LNCaP clone FGC (cell line): ENCODE measurements at regions not wholly inside any gene's neighbourhood (a gene's known extent, or its start where the extent isn't known, plus 50 kb on each side); places are given as distances from the start of the nearest gene placed in this dataset.

Experiments
- DNase-seq: peaks from one replicate; pipeline ENCODE4 v3.0.0-alpha.2; 2011; ENCODE audit warnings: low read depth
- H3K4me3 ChIP-seq: 2 replicates; pipeline ENCODE4 v1.5.1; 2011; ENCODE audit warnings: mild to moderate bottlenecking, low read depth, low read length, control low read depth
- CTCF ChIP-seq: IDR thresholded peaks from 2 replicates; pipeline ENCODE4 v1.5.1; 2012; ENCODE audit warnings: mild to moderate bottlenecking; ENCODE audit not compliant: control insufficient read depth, insufficient read depth; ENCODE audit errors: extremely low read depth

GRCh38 chr20:48326434-48326691 lies 501.4 kb downstream of the PREX1 start:
- no peak for DNase-seq
- TF ChIP-seq CTCF: no peak
- H3K4me3 ChIP-seq: no peak overlapping the region

GRCh38 chr20:48325656-48326433 lies 502.0 kb downstream of the PREX1 start:
- H3K4me3 ChIP-seq: no peak overlapping the region
- no peak for TF ChIP-seq CTCF
- DNase-seq: no peak

- no peak for DNase-seq
- no peak overlapping the region for H3K4me3 ChIP-seq
- TF ChIP-seq CTCF: no peak
These were observed 503.1 kb downstream of the PREX1 start for GRCh38 chr20:48324744-48325143.

GRCh38 chr20:48321271-48321670 lies 506.5 kb downstream of the PREX1 start:
- no peak for DNase-seq
- H3K4me3 ChIP-seq: no peak overlapping the region
- TF ChIP-seq CTCF: no peak

- DNase-seq: no peak
- no peak for TF ChIP-seq CTCF
- no peak overlapping the region for H3K4me3 ChIP-seq
These were observed 507.7 kb downstream of the PREX1 start for GRCh38 chr20:48319943-48320584.

GRCh38 chr20:48317578-48317977 lies 510.2 kb downstream of the PREX1 start:
- H3K4me3 ChIP-seq: no peak overlapping the region
- TF ChIP-seq CTCF: no peak
- no peak for DNase-seq
